CD4-positive, alpha-beta T cell treated with Interferon alpha-2 for 1 hour (primary cell): ENCODE measurements at regions not wholly inside any gene's neighbourhood (a gene's known extent, or its start where the extent isn't known, plus 50 kb on each side); places are given as distances from the start of the nearest gene placed in this dataset.

Source experiments
- DNase-seq, 2 donors: peaks; one replicate each; pipeline ENCODE4 v3.0.0-alpha.2; 2020 to 2022

DNA sequence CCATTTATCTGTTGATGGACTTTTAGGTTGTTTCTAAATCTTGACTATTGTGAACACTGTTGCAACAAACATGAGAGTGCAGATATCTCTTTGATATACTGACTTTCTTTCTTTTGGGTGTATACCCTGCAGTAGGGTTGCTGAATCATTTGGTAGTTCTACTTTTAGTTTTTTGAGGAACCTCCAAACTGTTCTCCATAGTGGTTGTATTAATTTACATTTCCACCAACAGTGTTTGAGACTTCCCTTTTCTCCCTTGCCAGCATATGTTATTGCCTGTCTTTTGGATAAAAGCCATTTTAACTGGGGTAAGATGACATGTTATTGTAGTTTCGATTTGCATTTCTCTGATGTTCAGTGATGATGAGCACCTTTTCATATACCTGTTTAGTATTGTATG lies 330.0 kb downstream of the DDX10 start:
- peak in 1 of 2 donors; percentile 1 for DNase-seq

DNA sequence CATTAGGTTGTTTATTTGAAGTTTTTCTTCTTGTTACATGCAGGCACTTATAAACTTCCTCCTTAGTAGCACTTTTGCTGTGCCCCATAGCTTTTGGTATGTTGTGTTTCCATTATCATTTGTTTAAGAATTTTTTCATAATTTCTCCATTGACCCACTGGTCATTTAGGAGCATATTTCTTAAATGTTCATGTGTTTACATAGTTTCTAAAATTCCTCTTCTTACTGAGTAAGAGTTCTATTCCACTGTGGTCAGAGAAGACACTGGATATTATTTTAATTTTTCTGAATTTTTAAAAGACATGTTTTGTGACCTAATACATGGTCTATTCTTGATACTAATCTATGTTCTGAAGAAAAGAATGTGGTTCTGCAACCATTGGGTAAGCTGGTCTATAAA lies 333.0 kb downstream of the DDX10 start:
- no peak for DNase-seq

DNA sequence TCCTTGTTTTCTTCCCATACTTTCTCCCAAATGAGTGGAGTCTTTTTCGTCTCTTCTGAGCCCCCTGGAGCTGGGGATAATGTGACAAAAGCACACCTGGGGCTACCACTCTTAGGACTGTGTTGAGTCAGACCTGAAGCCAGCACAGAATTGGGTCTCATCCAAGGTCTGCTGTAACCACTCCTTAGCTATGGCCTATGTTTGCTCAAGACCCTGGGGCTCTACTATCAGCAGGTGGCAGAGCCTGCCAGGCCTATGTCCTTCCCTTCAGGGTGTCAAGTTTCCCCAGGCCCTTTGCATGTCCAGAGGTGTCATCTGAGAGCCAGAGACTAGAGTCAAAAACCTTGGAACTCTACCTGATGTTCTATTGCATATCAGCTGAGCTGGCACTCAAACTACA lies 335.7 kb downstream of the DDX10 start:
- no peak for DNase-seq

DNA sequence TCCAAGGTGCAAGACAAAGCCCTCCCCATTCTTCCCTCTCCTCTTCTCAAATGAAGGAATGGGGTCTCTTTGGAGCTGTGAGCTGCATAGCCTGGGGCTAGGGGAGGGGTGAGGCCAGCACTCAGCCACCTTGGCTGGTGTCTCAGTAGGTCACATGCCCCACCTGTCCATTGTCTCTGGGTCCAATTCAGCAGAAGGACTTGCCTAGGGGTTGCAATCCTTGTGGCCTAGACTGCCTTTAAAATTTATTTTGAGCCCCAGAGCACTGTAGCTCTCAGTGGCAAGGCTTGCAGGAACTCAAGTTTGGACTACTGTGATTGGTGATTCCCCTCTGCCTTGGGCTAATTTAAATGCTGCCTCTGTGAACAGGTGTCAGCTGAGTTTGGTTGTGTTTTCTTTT lies 336.7 kb downstream of the DDX10 start:
- no peak for DNase-seq

DNA sequence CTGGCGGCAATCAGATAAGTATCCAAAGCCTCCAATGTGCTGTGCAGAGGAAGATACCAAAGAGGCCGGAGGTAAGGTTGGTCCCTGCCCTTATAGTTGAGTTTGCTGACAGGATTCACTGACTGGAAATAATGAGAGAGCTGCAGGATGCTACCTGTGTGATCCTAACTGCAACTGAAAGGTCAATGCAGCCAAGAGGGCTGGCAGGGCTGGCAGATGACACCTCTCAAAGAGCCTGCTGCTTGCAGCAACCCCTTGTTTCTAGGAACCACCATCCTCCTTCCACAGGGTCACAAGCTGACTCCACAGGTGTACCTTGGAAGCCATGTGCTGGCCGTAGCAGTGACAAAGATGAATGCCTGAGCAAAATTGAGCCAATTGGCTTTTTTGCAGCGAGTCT lies 348.1 kb downstream of the DDX10 start:
- no peak for DNase-seq

DNA sequence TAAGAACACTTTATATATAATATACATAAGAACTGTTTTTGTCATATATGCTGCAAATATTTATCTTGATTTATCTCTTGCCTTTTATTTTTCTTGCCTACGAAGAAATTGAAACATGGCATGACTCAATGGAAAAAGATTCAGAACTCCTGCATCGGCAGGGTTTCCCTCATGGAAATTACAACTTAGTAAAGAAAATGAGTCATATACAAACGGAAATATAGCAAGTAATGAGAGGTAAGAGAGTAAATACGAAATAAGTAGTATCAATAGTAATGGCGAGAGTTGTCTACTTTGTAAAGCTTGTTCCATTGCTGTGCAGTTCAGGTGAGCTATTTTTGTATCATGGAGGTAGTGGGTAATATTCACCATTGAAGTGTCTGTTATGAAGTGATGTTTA lies 350.4 kb downstream of the DDX10 start:
- DNase-seq: no peak

DNA sequence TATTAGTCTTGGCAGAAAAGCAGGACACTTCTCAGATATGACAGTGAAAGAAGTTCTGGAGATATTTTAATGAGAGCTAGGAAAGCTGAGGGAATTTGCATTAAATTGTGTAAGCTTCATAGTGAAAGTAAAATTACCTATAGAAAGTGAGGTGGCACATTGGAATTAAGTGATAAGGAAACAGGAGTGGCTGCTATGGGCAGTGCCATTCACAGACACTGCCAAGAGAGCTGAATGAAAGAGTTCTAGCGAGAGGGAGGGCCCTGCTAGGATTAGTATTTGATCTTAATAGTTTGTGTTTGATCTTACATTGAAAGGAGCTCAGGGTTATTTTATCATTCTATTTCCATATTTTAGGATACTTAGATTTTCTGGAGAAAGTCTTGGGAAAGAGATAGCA lies 351.9 kb downstream of the DDX10 start:
- DNase-seq: no peak

DNA sequence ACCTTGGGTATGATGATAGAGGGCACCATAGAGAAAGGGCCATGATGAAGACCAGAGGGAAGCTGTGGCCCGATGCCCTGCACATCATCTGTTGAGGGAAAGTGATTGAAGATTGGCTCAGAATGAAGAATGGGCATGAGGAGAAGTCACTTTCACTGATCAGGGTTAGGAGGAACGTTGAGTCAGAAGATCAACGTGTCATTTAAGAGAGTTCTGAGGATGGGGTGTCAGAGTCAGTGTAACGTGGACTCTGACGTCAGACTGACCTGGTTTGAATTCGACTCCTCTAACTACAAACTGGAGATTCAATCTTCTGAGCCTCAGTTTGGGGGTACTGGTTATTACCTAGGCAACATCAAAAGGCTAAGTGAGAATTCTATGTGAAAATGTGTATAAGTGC lies 352.6 kb downstream of the DDX10 start:
- no peak for DNase-seq

DNA sequence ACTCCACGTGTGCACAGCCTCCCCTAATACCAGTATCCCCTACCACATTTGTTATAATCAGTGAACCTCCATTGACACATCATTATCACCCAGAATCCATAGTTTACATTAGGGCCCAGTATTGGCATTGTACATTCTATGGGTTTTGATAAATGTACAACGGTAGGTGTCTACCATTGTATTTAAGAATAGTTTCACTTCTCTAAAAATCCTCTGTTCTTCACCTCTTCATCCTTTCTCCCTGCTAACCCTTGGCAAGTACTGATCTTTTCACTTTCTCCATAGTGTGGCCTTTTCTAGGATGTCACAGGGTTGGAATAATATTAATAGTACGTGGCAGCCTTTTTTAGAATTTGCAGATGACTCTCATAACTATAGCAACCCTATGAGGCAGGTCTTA lies 353.8 kb downstream of the DDX10 start:
- no peak for DNase-seq

DNA sequence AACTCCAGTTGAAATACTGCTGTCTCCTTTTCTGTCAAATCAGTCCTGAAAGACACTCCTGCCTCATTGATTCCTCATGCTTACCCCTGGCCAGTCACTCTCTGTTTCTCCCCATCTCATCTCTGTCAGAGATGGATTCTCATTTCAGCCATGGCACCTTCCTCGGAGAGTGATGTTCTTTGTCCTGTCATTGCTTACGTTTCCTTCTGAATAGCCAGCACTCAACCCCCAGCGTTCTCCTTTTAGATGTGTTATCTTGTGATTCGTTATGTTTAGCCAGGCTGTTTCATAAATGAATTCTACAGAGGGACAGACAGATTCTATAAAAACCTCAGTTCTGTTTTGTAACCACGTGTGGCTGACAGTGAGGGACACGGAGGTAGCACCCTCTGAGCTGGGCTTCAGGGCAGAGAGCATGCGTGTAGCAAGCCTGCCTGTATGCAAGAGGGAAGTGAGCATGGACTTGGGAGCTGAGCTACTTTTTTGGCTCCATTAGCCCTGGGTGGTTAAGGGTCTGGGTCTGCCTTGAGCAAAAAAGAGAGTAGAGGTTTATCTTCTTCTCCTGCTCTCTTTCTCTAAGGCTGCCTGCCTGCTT lies 354.6 kb downstream of the DDX10 start:
- DNase-seq: no peak

DNA sequence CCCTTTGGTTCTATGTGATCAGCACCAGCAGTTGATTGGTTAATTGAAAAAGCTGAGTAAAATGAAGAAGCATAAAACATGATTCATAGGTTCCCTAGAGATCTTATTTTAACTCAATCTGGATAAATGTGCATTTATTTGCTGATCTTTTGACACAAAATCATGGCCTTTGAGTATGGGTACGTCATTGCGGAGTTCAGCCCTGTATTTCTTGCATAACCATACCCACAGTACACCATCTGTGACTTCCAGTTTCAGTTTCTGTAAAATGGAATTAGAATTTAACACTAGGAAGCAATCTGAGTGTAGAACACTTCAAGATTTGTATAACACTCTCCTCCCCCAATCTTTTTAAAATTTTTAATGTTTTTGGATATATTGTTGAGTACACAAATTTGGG lies 358.2 kb downstream of the DDX10 start:
- peak in 1 of 2 donors; percentile 1 for DNase-seq

DNA sequence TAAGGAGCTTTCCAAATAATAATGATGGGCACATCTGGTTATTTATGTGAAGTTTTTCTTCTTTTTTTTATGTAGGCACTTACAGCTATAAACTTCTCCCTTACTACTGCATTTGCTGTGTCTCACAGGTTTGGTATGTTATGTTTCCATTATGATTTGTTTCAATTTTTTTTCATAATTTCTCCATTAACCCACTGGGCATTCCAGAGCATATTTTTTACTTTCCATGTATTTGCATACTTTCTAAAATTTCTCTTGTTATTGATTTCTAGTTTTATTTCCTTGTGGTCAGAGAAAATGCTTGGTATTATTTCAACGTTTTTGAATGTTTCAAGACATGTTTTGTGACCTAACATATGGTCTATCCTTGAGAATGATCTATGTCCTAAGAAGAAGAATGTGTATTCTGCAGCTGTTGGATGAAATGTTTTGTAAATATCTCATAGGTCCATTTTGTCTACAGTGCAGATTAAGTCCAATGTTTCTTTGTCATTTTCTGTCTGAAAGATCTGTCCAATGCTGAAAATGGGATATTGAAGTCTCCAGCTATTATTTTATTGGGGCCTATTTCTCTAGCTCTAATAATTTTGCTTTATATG lies 362.1 kb downstream of the DDX10 start:
- no peak for DNase-seq

DNA sequence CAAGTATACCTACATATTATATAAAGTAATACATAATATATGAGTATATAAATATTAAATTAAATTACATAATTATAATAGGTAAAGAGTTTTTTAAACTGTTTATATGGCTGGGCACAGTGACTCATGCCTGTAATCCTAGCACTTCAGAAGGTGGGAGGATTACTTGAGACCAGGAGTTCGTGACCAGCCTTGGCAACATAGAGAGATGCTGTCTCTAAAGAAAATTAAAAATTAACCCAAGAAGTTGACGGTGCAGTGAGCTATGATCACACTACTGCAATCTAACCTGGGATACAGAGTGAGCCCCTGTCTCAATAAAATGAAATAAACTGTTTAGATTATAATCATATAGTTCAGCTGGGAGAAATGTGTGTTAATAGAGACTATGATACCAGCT lies 363.0 kb downstream of the DDX10 start:
- no peak for DNase-seq

DNA sequence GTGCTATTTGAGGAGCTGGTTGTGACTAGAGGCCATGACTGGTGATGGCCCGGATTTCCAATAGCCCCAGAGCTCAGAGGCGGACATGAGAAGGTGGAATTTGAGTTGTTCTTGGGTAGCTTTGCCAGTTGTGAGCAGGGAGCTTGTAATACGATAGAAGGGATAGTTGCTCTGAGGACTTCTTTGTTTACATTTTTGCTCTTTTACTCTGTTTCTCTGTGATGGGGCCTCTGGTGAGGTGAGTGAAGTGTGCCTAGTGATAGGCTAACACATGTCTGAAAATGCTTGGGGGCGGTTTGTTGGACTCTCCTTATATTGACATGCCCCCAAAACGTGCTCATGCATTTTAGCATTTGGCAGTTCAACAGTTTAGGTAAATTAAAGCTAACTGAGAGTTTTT lies 365.1 kb downstream of the DDX10 start:
- no peak for DNase-seq

DNA sequence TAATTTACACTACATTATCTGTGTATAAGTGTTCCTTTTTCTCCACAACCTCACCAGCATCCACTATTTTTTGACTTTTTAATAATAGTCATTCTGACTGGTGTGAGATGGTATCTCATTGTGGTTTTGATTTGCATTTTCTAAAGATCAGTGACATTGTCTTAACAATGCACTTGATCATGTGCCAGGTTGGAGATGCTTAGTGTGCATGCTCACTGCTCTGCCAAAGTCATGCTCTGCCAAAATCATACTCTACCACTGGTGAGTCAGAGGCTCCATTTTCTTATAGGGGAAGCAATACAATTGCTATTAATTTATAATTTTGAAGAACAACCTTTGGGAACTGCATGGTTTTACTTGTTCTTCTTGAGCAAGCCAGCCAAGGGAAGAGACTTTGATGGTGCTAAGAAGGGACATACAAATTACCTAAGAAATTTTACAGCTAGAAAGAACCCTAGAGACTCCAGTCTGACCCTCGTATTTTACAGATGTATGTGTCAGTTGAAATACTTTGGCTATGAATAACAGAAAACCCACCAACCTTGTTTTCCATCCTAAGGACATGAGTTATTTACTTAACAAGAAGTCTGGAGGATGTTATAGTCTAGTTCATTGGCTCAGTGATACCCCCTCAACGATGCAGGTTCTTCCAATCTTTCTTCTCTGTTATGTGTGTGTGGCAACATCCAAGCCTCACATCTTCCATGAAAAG lies 368.9 kb downstream of the DDX10 start:
- no peak for DNase-seq

DNA sequence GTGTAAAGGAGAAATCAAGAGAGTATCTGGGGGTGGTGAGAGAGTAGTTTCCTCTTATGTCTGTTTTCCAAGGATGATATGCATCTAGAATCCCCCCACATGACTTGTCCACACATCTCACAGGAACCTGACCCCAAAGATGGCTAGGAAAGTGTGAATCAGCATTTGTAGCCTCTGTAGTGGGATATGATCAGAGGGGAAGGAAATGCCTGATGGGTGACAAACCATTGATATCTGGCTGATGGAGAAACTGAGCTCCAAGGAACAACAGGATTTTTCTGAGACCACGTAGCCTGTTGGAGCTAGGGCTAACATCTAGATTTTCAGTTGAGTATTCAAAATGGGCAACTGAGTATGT lies 369.4 kb downstream of the DDX10 start:
- no peak for DNase-seq

DNA sequence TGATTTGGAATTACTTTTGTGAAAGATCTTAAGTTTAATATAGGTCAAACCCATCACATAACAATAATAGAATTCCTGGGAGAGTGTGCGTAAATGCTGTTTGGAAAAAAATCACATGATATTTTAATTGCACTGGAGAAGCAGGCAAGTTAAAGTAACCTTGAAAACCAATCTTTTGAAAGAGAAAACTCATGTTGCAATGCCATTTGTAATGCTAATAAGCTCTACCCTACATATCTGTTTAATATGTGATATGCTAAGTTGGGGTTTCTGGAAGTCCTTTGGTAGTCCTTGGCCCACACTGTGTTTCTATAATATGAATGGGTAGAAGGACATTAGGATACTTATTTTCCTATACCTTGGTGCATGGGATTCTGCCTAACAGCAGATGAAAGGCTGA lies 370.4 kb downstream of the DDX10 start:
- no peak for DNase-seq

DNA sequence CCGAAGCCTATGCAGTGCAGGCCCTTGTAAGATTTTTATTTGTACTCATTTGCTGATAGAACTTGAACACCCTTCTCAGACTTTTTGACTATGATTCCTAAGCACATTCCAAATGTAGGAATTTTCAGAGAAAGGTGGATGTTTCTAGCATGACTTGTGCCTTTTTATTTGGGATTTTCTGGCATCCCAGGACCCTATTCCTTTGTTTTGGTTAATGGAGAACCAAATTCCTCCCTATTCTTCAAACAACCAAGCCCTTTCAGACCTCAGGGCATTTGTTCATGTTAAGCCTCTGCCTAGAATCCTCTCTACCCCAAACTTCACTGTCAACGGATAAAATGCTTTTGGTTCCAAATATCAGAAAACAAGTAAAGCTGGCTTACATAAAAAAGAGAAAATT lies 371.1 kb downstream of the DDX10 start:
- no peak for DNase-seq

DNA sequence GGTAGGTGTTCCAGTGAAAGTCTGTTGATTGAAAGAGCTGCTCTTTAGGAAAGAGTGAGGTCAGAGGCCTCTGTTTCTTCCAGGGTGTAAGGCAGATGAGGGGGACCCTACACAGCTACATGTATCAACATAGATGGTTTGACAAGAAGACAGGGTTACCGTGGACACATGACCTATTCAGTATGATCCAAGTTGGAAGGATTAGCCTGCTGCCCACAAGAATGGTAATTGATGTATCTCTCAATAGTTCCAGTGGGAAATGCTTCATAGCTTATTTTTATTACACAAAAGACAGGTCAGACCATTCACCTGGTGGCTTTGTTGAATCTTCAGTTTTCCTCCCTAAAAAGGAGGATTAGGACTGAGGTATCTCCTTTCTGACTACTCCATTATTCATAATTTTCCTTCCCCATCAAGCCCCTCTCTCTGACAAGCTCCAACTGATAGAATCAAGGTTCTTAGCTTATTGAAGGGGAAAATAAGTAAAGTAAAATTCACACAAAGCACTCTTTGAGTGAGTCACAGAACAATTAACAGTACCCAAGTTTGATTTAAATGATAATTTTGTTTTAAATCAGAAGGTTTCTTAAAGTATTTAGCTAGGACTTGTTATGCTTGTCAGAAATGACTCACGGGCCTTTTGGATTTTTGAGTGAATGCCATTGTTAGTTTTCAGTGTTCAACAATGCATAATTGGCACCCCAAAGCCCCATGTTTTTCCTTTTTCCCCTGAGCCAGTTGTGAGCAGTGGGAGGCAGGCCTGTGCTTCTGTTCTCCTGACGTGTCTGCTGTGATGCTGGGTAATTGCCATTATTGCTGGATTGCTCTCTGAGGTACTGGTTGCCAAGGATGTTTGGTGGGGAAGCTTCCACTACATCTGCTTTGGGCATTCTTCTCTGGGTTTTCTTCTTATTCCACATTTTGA lies 373.2 kb downstream of the DDX10 start:
- DNase-seq: no peak

DNA sequence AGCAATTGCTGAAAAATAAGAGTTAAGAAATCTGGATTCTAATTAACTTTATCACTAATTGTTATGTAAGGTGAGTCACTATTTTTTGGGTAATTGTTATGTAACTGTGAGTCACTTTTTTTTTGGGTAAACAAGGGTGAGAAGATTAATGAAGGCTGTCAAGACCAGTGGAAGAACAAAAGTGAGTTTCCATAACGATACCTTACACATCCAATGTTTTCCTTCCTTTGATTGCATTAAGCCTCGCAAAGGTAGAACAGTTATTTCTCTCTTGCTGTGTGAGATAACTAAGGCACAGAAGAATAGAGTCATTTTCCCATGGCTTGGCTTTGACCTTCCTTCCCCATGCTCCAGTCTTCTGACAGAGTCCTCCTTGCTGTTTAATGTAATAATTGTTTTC lies 374.7 kb downstream of the DDX10 start:
- DNase-seq: no peak

DNA sequence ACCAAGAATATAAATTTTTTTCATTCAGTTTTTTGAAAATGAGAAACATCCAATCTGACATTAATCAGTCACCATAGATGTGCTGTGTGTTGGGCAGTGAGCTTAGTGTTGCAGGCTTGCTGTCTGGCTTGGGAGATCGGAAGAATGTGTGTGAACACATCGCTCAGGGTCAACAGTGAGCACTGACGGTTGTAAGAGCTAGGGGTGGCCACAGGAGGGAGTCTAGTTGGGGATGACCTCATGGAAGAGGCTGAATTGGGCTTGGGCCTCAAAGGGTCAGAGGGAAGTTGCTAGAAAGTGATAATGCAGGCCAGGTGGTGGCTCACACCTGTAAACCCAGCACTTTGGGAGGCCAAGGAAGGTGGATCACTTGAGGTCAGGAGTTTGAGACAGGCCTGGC lies 375.4 kb downstream of the DDX10 start:
- DNase-seq: no peak

DNA sequence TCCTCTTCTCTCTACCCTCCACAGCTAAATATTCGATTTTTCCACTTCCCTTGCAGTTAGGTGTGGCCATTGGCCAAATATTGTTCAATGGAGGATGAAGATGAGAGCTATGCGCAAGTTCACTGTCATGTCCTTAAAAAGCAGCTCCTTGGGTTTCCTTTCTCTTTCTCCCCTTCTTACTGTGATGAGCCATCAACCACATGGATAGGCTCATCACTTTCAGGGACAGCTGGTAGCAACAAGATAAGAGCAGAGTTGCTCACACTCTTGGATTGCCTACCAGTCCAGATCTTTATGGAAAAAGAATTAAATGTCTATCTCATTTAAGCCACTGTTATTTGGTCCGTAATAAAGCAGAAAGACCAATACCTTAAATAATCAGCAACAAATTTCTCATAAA lies 377.0 kb downstream of the DDX10 start:
- no peak for DNase-seq

DNA sequence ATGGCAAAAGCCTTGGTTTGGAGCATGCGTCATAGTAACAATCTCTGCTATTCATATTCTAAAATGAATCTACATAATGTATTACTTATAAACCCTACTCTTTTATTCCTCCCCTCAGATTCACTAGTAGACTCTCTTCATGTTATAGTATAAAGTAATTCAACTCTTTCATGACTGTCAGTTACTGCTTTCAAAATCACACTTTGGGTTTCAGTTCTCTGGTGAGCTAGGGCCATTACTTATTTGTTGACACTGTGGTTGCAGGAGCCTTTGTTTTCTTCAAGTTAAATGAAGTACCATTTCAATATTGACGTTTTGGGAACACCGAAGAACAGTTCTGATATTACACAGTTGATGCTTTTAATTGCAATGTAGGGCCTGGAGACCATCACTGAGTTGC lies 378.4 kb downstream of the DDX10 start:
- DNase-seq: no peak
